HG03025 (cell line): ENCODE measurements at regions not wholly inside any gene's neighbourhood (a gene's known extent, or its start where the extent isn't known, plus 50 kb on each side); places are given as distances from the start of the nearest gene placed in this dataset.
"Not testable (repeated sequence)": the region's sequence is repeated elsewhere in the genome, so short reads cannot be mapped to it uniquely, and the experiment has no call there.

Experiments used
- ATAC-seq: cut with Tn5 transposase; IDR thresholded peaks from one replicate; pipeline ENCODE4 v1.9.1; 2021; ENCODE audit warnings: mild to moderate bottlenecking, moderate library complexity; ENCODE audit not compliant: unreplicated experiment, low FRiP score

DNA sequence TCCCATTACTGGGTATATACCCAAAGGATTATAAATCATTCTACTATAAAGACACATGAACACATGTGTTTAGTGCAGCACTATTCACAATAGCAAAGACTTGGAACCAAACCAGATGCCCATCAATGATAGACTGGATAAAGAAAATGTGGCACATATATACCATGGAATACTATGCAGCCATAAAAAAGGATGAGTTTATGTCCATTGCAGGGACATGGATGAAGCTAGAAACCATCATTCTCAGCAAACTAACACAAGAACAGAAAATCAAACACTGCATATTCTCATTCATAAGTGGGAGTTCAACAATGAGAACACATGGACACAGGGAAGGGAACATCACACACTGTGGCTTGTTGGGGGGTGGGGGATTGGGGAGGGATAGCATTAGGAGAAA lies 225.2 kb upstream of the PRDM1 start:
- ATAC-seq: not testable (repeated sequence)

DNA sequence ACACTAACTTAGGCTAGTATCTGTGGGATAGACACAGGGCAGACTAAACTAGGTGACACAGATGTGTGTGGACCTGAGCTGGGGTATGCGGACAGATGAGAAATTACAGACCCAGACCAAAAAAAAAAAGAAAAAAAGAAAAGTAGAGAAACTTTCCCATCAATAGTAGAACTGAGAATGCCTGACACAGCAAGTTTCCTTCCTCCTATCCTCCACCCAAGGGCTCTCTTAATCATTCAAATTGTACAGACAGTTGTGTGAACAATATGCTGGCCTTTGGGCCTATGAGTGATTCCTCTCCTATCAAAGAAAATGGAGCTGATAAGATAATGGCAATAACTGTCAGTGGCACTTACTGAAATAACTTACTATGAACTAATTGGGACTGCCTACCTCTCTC lies 226.7 kb upstream of the PRDM1 start:
- ATAC-seq: no peak

DNA sequence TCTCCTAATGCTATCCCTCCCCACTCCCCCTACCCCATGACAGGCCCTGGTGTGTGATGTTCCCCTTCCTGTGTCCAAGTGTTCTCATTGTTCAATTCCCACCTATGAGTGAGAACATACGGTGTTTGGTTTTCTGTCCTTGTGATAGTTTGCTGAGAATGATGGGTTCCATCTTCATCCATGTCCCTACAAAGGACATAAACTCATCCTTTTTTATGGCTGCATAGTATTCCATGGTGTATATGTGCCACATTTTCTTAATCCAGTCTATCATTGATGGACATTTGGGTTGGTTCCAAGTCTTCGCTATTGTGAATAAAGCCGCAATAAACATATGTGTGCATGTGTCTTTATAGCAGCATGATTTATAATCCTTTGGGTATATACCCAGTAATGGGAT lies 227.5 kb upstream of the PRDM1 start:
- not testable (repeated sequence) for ATAC-seq

DNA sequence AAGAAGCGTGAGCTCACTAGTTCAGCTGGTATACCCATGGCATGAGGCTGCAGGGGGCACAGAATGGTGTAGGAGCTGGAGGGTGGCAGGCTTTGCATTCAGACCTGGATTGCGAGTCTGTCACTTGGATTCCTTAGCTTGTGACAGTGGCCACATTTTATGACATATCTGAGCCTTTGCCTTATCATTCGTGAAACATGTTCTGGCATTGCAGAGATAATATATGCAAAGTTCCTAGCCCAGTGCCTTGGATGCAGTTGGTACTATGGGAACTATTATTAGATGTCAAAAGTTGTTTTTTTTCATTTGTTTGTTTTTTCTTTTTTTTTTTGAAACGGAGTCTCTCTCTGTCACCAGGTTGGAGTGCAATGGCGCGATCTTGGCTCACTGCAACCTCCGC lies 230.7 kb upstream of the PRDM1 start:
- no peak for ATAC-seq

DNA sequence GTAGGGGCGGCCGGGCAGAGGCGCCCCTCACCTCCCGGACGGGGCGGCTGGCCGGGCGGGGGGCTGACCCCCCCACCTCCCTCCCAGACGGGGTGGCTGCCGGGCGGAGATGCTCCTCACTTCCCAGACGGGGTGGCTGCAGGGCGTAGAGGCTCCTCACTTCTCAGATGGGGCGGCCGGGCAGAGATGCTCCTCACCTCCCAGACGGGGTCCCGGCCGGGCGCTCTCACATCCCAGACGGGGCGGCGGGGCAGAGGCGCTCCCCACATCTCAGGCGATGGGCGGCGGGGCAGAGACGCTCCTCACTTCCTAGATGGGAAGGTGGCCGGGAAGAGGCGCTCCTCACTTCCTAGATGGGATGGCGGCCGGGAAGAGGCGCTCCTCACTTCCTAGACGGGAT lies 232.2 kb upstream of the PRDM1 start:
- ATAC-seq: not testable (repeated sequence)

DNA sequence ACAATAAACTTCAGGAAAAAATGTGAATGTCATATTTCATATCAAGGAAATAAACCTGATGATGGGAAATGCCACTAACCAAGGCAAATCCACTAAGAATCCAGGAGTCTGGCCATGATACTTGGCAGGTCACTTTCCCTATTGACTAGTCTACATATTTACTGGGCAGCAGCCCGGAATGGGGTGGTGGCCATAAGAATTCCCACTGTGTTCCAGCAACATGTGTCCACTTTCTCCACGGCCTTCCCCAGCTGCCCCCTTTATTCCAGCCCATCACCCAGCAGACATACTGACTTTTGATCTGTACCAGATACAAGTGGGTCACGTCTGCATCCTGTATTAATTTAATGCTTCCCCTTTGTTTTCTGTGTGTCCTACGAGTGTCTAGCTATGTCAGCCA lies 234.5 kb upstream of the PRDM1 start:
- no peak for ATAC-seq

DNA sequence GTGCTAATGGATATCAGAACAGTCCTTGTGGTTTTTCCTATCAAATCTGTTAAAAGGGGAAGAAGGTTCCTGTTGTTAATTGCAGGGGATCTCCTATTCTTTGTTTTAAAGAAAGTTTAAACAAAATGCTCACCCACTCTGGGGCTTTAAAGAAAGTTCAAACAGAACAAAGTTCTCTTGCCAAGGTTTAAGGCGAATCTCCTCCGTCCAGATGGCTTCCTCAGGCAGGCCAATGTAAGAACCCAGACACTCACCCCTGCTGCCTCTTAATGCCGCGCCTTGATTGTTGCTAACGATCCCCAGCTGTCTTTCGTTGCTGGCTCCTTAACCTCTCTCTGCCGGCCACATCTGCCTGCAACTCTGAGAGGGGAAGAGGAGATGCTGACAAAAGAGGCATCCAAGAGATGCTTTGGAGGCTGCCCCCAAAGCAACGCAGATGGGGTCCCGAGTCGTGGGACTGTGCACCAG lies 235.0 kb upstream of the PRDM1 start:
- ATAC-seq: no peak

DNA sequence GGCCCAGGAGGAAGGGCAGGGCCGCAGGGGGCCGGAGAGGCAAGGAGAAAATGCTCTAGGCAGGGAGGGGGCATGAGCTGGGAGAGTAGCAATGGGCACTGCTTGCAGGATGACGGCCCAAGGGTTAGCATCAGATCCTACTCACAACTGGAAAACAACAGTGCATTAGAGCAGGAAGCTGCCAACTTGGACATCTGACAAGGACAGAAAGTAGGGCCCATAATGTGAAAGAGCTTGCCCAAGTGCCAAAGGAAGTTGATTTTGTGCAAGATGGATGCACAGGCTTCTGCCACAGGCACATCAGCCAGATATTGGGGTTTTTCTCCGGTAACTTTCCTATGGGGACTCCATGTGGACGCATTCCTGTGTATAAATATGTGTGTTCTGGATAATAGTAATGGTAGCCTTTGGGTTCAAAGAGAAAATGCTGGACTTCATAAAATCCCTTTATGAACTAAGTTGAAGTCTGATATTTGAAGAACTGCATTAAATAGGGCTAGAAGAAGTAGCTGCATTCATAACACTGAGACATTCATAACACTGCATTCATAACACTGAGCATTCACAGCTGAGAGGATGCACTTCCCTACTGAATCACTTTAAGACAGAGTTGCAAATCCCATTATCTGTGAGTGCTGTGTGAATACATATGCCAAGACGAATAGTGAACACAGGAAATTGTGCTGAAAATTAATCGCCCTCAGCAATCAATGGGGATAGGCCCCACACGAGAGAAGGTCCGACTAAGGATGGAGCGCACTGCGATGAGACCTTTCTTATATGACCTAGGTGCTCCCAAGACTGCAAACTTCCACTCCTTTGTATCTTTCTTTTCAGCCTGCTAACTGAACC lies 235.6 kb upstream of the PRDM1 start:
- ATAC-seq: no peak

DNA sequence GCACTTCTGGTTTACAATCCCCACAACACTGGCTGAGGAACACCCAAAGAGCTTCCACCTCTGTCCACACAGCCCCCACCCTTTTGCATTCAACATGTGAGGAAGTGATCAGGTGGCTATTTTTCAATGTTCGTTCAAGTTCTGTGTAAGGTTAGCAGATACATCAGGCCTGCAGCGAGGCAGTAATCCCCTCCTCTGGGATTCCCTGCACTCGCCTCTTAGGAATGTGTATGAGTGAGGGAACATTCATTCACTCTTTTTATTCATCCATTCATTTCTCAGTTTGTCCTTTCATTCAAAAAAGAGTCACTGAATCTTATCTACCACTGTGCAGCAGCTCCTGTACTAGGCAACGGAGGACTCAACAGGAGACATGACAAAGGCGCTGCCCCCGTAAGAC lies 236.4 kb upstream of the PRDM1 start:
- no peak for ATAC-seq

DNA sequence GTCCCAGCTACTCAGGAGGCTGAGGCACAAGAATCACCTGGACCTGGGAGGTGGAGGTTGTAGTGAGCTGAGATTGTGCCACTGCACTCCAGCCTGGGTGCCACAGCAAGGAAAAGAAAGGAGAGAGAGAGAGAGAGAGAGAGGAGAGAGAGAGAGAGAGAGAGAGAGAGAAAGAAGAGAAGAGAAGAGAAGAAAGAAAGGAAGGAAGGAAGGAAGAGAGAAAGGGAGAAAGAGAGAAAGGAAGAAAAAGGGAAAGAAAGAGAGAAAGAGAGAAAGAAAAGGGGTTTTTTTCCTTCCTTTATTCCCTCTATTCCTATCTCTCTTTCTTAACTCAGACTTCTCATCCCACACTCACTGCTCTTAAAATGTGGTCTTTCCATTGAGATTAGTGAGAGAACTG lies 238.7 kb upstream of the PRDM1 start:
- no peak for ATAC-seq

DNA sequence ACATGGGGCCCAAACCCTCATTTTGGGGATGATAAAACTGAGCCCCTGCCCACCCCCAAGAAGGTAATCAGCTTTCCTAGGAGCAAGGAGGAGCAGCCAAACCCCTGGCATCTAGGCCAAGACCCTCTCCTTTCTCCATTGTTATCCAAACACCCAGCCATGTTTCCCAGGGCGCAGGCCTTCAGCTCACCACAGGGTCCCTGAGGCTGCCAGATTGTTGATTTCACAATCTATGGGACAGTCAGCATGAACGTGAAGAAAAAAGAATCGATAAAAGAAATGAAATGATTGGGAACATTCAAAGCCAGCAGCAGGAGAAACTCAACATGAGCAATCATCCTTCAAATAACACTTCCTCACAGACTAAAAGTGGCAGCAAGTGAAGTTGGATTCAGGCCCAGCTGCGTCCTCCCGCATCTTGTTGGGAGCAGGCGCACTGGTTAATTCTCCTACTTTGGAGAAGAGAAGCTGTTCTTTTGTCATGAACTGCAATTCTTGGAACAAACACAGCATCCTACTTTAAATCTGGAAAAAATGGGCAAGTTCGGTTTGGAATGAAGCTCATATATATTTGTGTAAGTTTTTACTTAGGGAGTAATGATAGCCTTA lies 241.8 kb upstream of the PRDM1 start:
- no peak for ATAC-seq

DNA sequence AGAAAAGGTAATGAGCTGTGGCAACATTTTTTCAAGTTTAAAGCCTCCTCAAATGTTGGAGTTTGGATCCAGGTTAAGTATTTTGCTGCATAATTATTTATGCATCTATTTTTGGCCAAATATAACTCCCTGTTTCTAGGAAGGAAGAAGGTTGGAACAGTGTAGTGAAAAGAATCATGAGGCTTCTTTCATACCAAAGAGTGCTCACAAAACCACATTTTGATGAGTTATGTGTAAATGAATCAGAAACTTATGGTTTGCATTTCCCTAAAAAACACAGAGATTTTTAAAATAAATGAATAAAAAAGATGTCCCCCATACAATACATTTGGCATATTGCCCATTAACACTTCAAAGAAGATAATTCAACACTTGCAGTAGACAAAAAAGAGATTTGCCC lies 246.9 kb upstream of the PRDM1 start:
- ATAC-seq: no peak

DNA sequence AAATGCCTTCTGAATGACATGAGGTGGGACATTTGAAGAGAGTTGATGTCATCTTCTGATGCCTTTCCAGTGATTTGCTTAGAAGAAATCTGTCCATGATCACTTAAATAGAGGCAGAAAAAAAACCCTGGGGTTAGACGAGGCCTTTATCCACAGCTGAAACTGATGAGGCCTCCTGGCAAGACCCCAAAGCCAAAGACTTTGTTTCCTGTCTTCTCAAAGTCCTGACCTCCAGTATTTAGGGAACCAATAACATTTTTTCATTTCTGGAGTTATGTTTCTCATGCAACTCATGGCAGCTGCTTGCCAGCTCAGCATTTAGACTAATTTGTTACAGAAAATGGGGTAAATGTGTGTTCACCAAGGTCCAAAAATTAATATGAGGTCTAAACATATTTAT lies 248.0 kb upstream of the PRDM1 start:
- no peak for ATAC-seq

DNA sequence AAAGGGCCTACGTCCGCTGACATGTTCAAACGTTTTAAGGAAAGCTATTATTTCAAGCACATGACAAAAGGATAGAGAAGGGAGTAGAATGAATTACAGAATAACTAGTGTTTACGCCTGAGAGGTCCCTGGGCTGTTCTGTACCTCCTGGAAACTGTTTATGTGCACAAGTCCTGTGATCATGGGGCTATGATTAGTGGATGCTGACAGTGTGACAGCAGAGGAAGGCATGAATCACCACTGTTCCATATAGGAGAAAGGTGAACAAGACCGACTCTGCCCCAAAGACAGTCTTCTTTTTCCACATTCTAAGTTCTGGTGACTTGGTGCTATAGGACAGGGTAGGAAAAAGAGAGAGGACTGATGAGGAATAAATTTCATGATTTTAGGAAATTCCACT lies 249.2 kb upstream of the PRDM1 start:
- ATAC-seq: no peak

DNA sequence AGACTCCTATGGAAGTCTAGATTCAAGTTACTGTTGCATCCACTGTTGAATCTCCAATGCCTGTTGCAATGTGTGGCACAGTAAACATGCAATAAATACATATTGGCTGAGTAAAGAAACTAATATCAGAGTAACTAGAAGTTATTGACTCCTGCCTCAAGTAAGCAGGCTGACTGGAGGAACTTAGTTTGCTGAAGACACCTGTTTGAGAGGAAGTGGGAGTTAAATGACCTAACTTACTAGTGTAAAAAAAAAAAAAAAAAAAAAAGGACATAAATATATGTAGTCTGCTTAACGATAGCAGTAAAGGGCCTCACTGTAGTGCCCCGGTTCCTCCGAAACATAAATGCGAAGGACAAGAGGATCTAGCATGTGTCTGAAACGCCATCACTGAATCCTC lies 249.8 kb upstream of the PRDM1 start:
- no peak for ATAC-seq

DNA sequence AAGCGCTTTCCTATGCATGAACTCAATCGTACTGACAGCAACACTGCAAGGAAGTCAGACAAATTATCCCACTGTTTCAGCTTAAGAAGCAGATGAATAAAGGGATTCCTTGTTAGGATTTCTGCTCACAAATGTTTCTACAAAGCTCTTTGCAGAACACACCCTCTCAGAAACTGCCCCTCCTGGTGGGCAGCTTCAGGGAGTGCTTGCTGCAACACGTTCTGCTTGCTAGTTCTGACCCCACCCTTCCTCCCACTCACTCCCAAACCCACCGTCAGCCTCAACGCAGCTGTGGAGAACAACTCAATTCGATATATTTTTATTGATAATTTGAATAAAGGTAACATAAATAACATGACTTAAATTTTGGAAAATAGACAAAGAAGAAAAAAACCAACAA lies 250.8 kb upstream of the PRDM1 start:
- no peak for ATAC-seq

DNA sequence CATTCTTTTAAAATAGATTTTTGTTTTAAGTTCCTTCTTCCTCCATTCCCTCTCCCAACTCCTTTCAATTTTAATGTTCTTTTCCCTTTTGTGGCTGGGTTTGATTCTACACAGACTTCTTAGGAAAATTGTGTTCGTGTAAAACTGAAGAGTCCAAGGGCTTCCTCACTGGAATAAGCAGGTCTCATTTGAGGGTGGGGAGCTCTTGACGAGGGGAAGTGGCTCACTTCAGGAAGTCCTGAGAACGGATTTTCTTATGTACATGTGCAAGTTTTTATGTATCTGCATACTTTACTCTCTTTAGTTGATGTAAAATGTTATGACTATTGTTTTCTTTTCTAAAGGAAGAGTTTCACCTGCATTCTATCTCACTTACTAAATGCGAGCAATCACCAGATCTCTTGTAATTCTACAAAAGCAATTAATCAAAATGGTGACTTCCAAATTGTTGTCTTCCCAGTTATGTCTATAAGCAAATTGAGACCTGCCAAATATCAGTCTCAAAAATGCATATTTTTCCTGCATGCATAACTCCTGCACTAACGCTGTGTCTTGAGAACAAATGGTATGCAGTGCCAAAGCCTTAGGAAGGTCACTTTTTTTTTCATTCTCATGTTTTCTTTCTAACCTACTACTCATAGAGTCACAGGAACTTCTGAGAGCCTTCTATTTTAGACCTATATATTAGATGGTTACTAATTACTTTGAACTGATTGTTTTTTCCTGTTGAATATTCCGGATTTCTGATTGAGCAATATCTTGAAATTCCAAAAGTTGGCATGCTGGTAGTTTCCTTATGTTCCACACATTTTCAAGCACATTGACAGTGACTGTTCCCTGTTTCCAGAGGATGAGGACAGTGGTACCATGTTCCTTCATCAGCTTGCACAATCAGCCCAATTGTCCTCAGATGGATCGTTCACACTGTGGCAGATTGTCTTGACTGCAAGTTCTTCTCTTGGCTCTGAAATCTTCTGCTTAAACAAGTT lies 251.9 kb upstream of the PRDM1 start:
- no peak for ATAC-seq

DNA sequence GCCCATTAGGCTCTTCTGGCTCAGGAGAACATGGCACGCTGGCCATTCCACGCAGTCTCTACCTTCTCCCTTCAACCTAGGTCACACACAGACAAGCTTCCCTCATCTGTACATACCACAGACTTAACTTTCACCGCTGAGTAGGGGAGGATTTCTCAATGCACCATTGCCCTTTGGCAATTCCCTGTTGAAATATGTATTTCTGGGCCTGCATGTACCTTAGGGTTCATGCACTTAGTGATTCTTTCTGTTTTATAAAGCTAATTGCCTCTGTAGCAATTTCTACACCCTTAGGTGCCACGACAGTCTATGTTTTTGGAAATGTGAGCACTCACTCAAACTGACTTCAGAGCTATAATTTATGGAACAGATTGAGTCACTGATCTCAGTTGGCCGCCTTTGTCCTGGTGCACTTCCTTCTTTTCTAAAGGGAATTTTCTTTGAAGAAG lies 253.8 kb upstream of the PRDM1 start:
- ATAC-seq: no peak

DNA sequence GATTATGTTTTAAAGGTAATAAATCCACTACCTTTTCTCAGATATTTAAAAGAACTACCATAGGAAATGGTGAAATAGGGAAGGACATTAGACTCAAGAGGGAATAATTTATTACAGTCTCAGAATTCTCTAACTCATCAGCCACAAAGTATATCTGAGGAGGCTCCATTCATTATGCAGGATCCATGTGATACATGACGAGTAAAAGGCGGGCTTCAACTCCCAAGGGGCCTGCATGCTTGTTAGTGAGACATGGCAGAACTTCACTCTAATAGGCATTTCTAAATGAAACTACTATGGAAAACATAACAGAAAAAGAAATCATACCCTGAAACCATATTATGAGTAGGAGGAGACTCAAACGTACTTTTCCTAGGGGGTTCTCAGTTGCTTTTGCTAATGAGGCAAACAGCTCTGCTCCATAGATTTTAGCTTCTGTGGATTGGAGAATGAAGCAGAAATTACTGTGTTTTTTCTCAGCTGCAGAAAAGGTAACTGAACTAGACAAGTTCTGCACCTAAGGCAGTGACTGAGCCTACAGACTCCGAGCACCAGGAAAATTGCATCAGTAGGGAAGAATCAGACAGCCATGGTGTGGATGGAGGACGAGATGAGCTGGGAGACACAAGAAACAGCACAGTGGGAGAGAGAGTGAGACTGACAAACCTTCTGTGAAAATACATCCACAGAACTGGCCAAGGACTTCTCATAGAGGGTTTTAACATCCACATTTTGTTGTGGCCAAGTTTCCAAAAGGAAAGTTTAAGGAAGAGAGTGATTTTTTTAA lies 254.6 kb upstream of the PRDM1 start:
- no peak for ATAC-seq

DNA sequence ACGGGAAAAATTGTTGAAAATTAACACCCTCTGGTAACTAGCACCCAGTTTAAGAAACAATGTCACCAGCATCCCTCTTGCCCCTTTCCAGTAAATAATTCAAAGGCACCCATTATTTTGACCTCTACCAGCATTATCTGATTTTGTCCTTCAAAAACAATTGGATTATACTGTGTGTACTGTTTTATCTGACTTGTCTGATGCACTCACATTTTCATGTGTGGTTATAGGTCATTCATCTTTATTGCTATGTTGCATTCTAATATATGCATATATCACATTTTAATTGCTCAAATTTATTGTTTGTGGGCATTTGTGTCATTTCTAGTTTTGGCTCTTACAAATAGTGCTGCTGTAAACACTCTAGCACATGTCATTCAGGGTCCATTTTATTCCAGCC lies 260.9 kb upstream of the PRDM1 start:
- ATAC-seq: no peak
